ENCODE measurements at regions not wholly inside any gene's neighbourhood (a gene's known extent, or its start where the extent isn't known, plus 50 kb on each side); places are given as distances from the start of the nearest gene placed in this dataset.

DNA sequence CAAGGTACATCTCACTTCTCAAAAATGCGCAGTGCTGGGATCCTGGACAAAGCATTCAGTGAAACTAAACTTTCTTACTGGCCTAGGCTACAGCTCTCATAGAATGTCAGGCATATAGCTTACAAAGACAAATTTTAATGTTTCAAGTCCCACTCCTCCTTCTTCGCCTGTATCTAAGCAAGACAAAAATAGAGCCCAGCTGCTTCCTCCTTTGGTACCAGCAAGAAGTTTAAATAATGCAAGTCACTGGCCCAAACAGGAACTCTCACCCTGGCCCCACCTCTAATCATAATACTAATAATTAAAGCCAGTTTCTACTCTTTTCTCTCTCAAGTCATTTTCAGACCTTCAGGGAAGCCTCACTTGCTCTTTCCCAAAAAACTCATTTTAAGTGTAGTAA, 1267.9 kb downstream of the MRPL39 start:
- Histone ChIP-seq H3K36me3 (replicated peaks in 1 of 2; ENCODE audit: control extremely low read depth in 1 of 2, control insufficient read depth in 1 of 2, extremely low read depth in 1 of 2, insufficient read depth in 2 of 2, low read length in 1 of 2) (no peaks in the 10 kb centered on the region), H3K4me1 (ENCODE audit: control insufficient read depth in 2 of 2, insufficient read depth in 2 of 2, low read length in 2 of 2) (peaks cover 9% of the 10 kb centered on the region in 2 donors), H3K79me2 (ENCODE audit: control insufficient read depth, insufficient read depth, low read length) (no peaks in the 10 kb centered on the region), H3K27ac (ENCODE audit: low read length in 2 of 2) (no peak overlapping the region), H4K20me1 (ENCODE audit: control insufficient read depth, insufficient read depth, low read length, poor library complexity, severe bottlenecking) (no peaks in the 10 kb centered on the region), H3K9ac (ENCODE audit: low read length) (no peak overlapping the region), H3K9me3 (ENCODE audit: control extremely low read depth in 1 of 3, control insufficient read depth in 2 of 3, insufficient read depth in 1 of 3, low read length in 2 of 3) (no peaks in the 10 kb centered on the region), H2AFZ (ENCODE audit: insufficient read depth, low read depth, low read length, poor library complexity, severe bottlenecking) (no peak overlapping the region), H3K27me3 (replicated peaks in 1 of 4; ENCODE audit: control extremely low read depth in 1 of 4, control insufficient read depth in 3 of 4, insufficient read depth in 4 of 4, low read length in 3 of 4) (no peaks in the 10 kb centered on the region), H3K4me2 (replicated peaks; ENCODE audit: low read depth, low read length, poor library complexity, severe bottlenecking) (peak overlapping the region; percentile 30), H3K4me3 (ENCODE audit: control extremely low read depth in 1 of 5, extremely low read depth in 1 of 5, insufficient read depth in 1 of 5, low read depth in 2 of 5, low read length in 4 of 5) (no peak overlapping the region)
- Mint-ChIP-seq H3K27me3 (no peaks in the 10 kb centered on the region), H3K9me3 (ENCODE audit: insufficient read depth) (no peaks in the 10 kb centered on the region), H3K4me1 (peaks cover 8% of the 10 kb centered on the region), H3K4me3 (no peak overlapping the region), H3K27ac (no peak overlapping the region)
- TF ChIP-seq, protein P1, sequence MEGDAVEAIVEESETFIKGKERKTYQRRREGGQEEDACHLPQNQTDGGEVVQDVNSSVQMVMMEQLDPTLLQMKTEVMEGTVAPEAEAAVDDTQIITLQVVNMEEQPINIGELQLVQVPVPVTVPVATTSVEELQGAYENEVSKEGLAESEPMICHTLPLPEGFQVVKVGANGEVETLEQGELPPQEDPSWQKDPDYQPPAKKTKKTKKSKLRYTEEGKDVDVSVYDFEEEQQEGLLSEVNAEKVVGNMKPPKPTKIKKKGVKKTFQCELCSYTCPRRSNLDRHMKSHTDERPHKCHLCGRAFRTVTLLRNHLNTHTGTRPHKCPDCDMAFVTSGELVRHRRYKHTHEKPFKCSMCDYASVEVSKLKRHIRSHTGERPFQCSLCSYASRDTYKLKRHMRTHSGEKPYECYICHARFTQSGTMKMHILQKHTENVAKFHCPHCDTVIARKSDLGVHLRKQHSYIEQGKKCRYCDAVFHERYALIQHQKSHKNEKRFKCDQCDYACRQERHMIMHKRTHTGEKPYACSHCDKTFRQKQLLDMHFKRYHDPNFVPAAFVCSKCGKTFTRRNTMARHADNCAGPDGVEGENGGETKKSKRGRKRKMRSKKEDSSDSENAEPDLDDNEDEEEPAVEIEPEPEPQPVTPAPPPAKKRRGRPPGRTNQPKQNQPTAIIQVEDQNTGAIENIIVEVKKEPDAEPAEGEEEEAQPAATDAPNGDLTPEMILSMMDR (IDR thresholded peaks at IDR 0.05), result no peak
- TF ChIP-seq EZH2 (IDR thresholded peaks at IDR 0.05; ENCODE audit: borderline replicate concordance, insufficient read depth, low read depth, low read length, poor library complexity, severe bottlenecking), result no peak
- intact Hi-C loops (cut with micrococcal nuclease), result no loop called here
- no peak for DNase-seq
- ChIA-PET POLR2A (no interaction called here), CTCF (no interaction called here)
- whole genome bisulfite sequencing (ENCODE audit: insufficient coverage), result 13% methylated on average over 2 of the region's 2 CpGs
- no peak for ATAC-seq (ENCODE audit: low read depth)

DNA sequence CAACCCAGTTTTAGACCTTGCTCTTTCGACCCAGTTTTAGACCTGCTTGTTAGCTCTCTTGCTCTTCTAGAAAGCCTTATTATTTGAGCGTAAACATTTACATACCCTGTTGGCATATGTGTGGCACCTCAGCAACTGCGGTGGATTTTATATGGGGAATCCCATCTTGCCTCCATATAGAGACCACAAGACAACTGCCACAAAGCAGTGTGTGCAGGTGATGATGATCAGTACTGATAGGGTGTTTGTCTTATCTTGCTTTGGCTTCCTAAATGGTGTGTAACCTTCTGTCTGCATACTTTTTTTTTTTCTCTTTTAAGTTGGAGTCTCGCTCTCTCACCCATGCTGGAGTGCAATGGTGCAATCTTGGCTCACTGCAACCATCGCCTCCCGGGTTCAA, 1270.8 kb downstream of the MRPL39 start:
- ChIA-PET POLR2A (no interaction called here), CTCF (no interaction called here)
- no peaks in the 10 kb centered on the region for H3K27me3 ChIP-seq (replicated peaks in 1 of 4; ENCODE audit: control extremely low read depth in 1 of 4, control insufficient read depth in 3 of 4, insufficient read depth in 4 of 4, low read length in 3 of 4)
- H3K4me3 ChIP-seq (ENCODE audit: control extremely low read depth in 1 of 5, extremely low read depth in 1 of 5, insufficient read depth in 1 of 5, low read depth in 2 of 5, low read length in 4 of 5), result no peak overlapping the region
- no peaks in the 10 kb centered on the region for H3K27me3 Mint-ChIP-seq
- H3K4me3 Mint-ChIP-seq, result no peak overlapping the region
- H3K27ac ChIP-seq (ENCODE audit: low read length in 2 of 2), result no peak overlapping the region
- no peak overlapping the region for H2AFZ ChIP-seq (ENCODE audit: insufficient read depth, low read depth, low read length, poor library complexity, severe bottlenecking)
- no peaks in the 10 kb centered on the region for H3K9me3 Mint-ChIP-seq (ENCODE audit: insufficient read depth)
- 82% methylated on average over 4 of the region's 6 CpGs for WGBS (ENCODE audit: insufficient coverage)
- no peak overlapping the region for H3K9ac ChIP-seq (ENCODE audit: low read length)
- TF ChIP-seq, protein P1 (IDR thresholded peaks at IDR 0.05), result no peak
- TF ChIP-seq EZH2 (IDR thresholded peaks at IDR 0.05; ENCODE audit: borderline replicate concordance, insufficient read depth, low read depth, low read length, poor library complexity, severe bottlenecking), result no peak
- no peak overlapping the region for H3K27ac Mint-ChIP-seq
- DNase-seq (no peak), ATAC-seq (ENCODE audit: low read depth) (no peak)
- H3K36me3 ChIP-seq (replicated peaks in 1 of 2; ENCODE audit: control extremely low read depth in 1 of 2, control insufficient read depth in 1 of 2, extremely low read depth in 1 of 2, insufficient read depth in 2 of 2, low read length in 1 of 2), result no peaks in the 10 kb centered on the region
- H3K4me2 ChIP-seq (replicated peaks; ENCODE audit: low read depth, low read length, poor library complexity, severe bottlenecking), result no peak overlapping the region
- H4K20me1 ChIP-seq (ENCODE audit: control insufficient read depth, insufficient read depth, low read length, poor library complexity, severe bottlenecking), result no peaks in the 10 kb centered on the region
- H3K4me1 ChIP-seq (ENCODE audit: control insufficient read depth in 2 of 2, insufficient read depth in 2 of 2, low read length in 2 of 2), result peaks cover 9% of the 10 kb centered on the region in 2 donors
- H3K9me3 ChIP-seq (ENCODE audit: control extremely low read depth in 1 of 3, control insufficient read depth in 2 of 3, insufficient read depth in 1 of 3, low read length in 2 of 3), result no peaks in the 10 kb centered on the region
- intact Hi-C loops (cut with micrococcal nuclease), result no loop called here
- no peaks in the 10 kb centered on the region for H3K79me2 ChIP-seq (ENCODE audit: control insufficient read depth, insufficient read depth, low read length)
- H3K4me1 Mint-ChIP-seq, result peaks cover 8% of the 10 kb centered on the region

Measured in B cell (primary cell).